Gastrocnemius medialis (tissue), 4 donors: ENCODE measurements at regions not wholly inside any gene's neighbourhood (a gene's known extent, or its start where the extent isn't known, plus 50 kb on each side); places are given as distances from the start of the nearest gene placed in this dataset.

ENCODE experiments used
- ATAC-seq, 2 donors: fragments of 150-250 bp; one replicate each; pipeline ENCODE4 v1.9.1; 2016
- DNase-seq, 2 donors: peaks; one replicate each; pipeline ENCODE4 v3.0.0-alpha.2; 2019
- H3K27ac ChIP-seq, 4 donors: fragments of 200-600 bp; sonication (generic); 1 replicate in 1 of 4; 2 replicates in 3 of 4; pipeline ENCODE4 v1.5.1; 2016 to 2018; ENCODE audit warnings: mild to moderate bottlenecking in 2 of 4, moderate library complexity in 1 of 4
- H3K27me3 ChIP-seq, 3 donors: fragments of 200-600 bp; sonication (generic) in 2 of 3; 1 replicate in 1 of 3; 2 replicates in 2 of 3; pipeline versions ENCODE4 v1.5.1 to v1.6.0; 2016 to 2019; ENCODE audit warnings: mild to moderate bottlenecking in 1 of 3, moderate library complexity in 1 of 3
- H3K36me3 ChIP-seq, 2 donors: fragments of 200-600 bp; sonication (generic) in 1 of 2; one replicate each; pipeline ENCODE4 v1.5.1; 2017 to 2018
- H3K4me1 ChIP-seq, 2 donors: fragments of 200-600 bp; sonication (generic) in 1 of 2; one replicate each; pipeline ENCODE4 v1.5.1; 2016 to 2017; ENCODE audit warnings: mild to moderate bottlenecking in 2 of 2
- H3K4me3 ChIP-seq, 4 donors: fragments of 200-600 bp; sonication (generic) in 3 of 4; 1 replicate in 1 of 4; 2 replicates in 3 of 4; pipeline ENCODE4 v1.5.1; 2016 to 2019; ENCODE audit warnings: mild to moderate bottlenecking in 2 of 4
- H3K9me3 ChIP-seq, 3 donors: fragments of 200-600 bp; sonication (generic) in 2 of 3; 1 replicate in 1 of 3; 2 replicates in 2 of 3; pipeline ENCODE4 v1.5.1; 2016 to 2019
- CTCF ChIP-seq, 5 experiments: fragments of 450-650 bp in 3 of 5; fragments of 200-600 bp in 2 of 5; sonication (generic) in 2 of 5; IDR thresholded peaks in 4 of 5; conservative IDR thresholded peaks in 1 of 5; 1 replicate in 4 of 5; 2 replicates in 1 of 5; pipeline ENCODE4 v1.5.1; 2016 to 2019; ENCODE audit warnings: antibody characterized with exemption in 5 of 5, mild to moderate bottlenecking in 3 of 5, moderate library complexity in 3 of 5
- POLR2A ChIP-seq, 2 donors: fragments of 450-650 bp; IDR thresholded peaks; one replicate each; pipeline ENCODE4 v1.6.1; 2017; ENCODE audit warnings: antibody characterized with exemption in 2 of 2, mild to moderate bottlenecking in 2 of 2, moderate library complexity in 2 of 2
- in situ Hi-C, 4 donors: fragments of 200-750 bp; cut with MboI; loops; one replicate each; pipeline versions ENCODE4 v1.15.0 to v1.8.0; 2017; ENCODE audit warnings: low sequenced_read_pairs in 4 of 4
- intact Hi-C: fragments of 100-400 bp; cut with DNase I; formaldehyde crosslinking; loops from one replicate; pipeline ENCODE4 v1.15.1; 2023; ENCODE audit warnings: low total_unique reads

GRCh38 chr4:112881842-112882241 is 167.6 kb upstream of the ANK2 start:
- DNase-seq (no peak), ATAC-seq (peak; percentile 53 to 64)
- no peak for TF ChIP-seq POLR2A (IDR thresholded peaks at IDR 0.05)
- no peak for TF ChIP-seq CTCF (IDR thresholded peaks at IDR 0.05 in 4 of 5, conservative IDR thresholded peaks at IDR 0.05 in 1 of 5)
- in situ Hi-C loops (no loop called here), intact Hi-C loops (no loop called here)
- H3K4me3 ChIP-seq, result peak overlapping the region in 3 of 4 donors; percentile 15 to 34 (median 27)
- H3K4me1 ChIP-seq, result peaks cover 4 to 9% of the 10 kb centered on the region in 2 donors
- H3K9me3 ChIP-seq, result no peaks in the 10 kb centered on the region
- no peaks in the 10 kb centered on the region for H3K27me3 ChIP-seq
- peak overlapping the region in 3 of 4 donors; percentile 25 to 33 (median 33) for H3K27ac ChIP-seq
- no peaks in the 10 kb centered on the region for H3K36me3 ChIP-seq

- TF ChIP-seq POLR2A (IDR thresholded peaks at IDR 0.05) (no peak), CTCF (IDR thresholded peaks at IDR 0.05 in 4 of 5, conservative IDR thresholded peaks at IDR 0.05 in 1 of 5) (no peak)
- H3K9me3 ChIP-seq, result no peaks in the 10 kb centered on the region
- H3K27me3 ChIP-seq, result no peaks in the 10 kb centered on the region
- intact Hi-C loops (no loop called here), in situ Hi-C loops (no loop called here)
- peak overlapping the region in 2 of 4 donors; percentile 33 for H3K27ac ChIP-seq
- peak overlapping the region in 3 of 4 donors; percentile 15 to 34 (median 27) for H3K4me3 ChIP-seq
- no peaks in the 10 kb centered on the region for H3K36me3 ChIP-seq
- DNase-seq (no peak), ATAC-seq (peak; percentile 33 to 61)
- H3K4me1 ChIP-seq, result peaks cover 4 to 9% of the 10 kb centered on the region in 2 donors
These were observed 167.2 kb upstream of the ANK2 start for GRCh38 chr4:112882286-112882685.

DNA sequence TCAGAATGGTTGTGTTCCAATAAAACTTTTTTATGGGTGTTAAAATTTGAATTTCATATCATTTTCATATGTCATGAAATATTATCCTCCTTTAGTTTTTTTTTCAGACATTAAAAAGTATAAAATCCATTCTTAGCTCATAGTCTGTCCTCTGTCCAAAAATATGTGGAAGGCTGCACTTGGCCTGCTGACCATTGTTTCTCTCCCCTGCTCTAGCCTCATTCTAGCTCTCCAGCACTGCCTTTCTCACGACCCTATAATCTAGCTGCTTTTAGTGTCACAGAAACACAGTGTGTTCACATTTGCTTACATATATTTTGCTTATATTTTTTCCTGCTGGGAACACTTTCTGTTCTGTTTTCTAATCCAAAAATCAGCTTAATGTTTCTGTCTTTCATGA is 165.0 kb upstream of the ANK2 start:
- DNase-seq, result no peak
- intact Hi-C loops, result no loop called here
- in situ Hi-C loops, result no loop called here

GRCh38 chr4:112885897-112886296 is 163.6 kb upstream of the ANK2 start:
- no peaks in the 10 kb centered on the region for H3K36me3 ChIP-seq
- TF ChIP-seq CTCF (IDR thresholded peaks at IDR 0.05 in 4 of 5, conservative IDR thresholded peaks at IDR 0.05 in 1 of 5) (no peak), POLR2A (IDR thresholded peaks at IDR 0.05) (no peak)
- no peaks in the 10 kb centered on the region for H3K9me3 ChIP-seq
- peaks cover 4 to 16% of the 10 kb centered on the region in 2 donors for H3K4me1 ChIP-seq
- no peak overlapping the region for H3K27ac ChIP-seq
- no peaks in the 10 kb centered on the region for H3K27me3 ChIP-seq
- ATAC-seq (no peak), DNase-seq (no peak)
- H3K4me3 ChIP-seq, result no peak overlapping the region
- intact Hi-C loops, result no loop called here
- in situ Hi-C loops, result no loop called here

More for the DNA sequence above, 165.0 kb upstream of the ANK2 start:
- Histone ChIP-seq H3K4me3 (no peak overlapping the region), H3K4me1 (peaks cover 4 to 16% of the 10 kb centered on the region in 2 donors), H3K27me3 (no peaks in the 10 kb centered on the region), H3K9me3 (no peaks in the 10 kb centered on the region), H3K36me3 (no peaks in the 10 kb centered on the region), H3K27ac (no peak overlapping the region)
- ATAC-seq, result no peak
- no peak for TF ChIP-seq CTCF (IDR thresholded peaks at IDR 0.05 in 4 of 5, conservative IDR thresholded peaks at IDR 0.05 in 1 of 5)
- no peak for TF ChIP-seq POLR2A (IDR thresholded peaks at IDR 0.05)

GRCh38 chr4:112888622-112889021 is 160.8 kb upstream of the ANK2 start:
- Histone ChIP-seq H3K27ac (peak overlapping the region in 1 of 4 donors; percentile 1), H3K4me1 (peaks cover 0 to 10% of the 10 kb centered on the region in 2 donors), H3K27me3 (no peaks in the 10 kb centered on the region), H3K36me3 (no peaks in the 10 kb centered on the region), H3K4me3 (no peak overlapping the region), H3K9me3 (no peaks in the 10 kb centered on the region)
- intact Hi-C loops (no loop called here), in situ Hi-C loops (no loop called here)
- ATAC-seq (no peak), DNase-seq (no peak)
- TF ChIP-seq CTCF (IDR thresholded peaks at IDR 0.05 in 4 of 5, conservative IDR thresholded peaks at IDR 0.05 in 1 of 5), result no peak
- no peak for TF ChIP-seq POLR2A (IDR thresholded peaks at IDR 0.05)
